ENCODE measurements at regions not wholly inside any gene's neighbourhood (a gene's known extent, or its start where the extent isn't known, plus 50 kb on each side); places are given as distances from the start of the nearest gene placed in this dataset.

DNA sequence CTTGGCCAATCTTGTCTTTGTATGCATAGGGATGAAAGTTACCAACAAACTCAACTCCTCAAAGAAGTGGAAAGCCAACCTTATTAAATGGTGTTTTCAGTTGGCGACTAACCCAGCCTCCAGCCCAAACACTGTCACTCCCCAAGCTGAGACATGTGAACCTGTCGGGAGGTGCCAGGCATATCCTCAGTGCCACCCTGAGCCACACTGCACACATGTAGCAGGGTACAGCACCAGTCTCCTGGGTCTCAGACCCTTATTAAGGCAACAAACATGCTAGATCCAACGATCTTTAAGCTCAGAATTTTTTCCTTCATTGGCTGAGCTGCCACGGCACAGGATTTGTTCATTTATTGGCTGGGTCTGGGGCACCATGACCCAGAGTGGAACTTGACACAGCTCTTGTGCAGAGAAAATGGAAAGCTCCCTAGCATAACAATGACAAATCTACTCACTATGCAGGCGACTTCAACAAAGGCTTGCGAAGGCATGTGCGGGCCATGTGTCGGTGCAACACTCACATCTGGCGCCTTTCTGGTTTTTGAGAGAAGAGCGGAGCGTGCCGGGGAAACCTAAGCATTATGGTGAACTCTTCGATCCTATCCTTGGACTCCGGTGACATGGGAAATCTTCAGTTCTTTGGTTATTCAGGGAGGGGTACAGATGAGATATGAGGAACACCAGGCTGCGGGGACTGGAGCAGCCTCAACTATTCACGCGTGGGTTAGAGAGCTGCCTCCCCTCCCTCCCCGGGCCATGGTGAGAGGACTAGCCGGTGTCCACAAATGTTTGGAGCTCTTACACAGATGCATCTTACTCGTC lies 190.1 kb downstream of the FAM43A start:
- H3K27ac ChIP-seq = no peak overlapping the region
- TF ChIP-seq CTCF (IDR thresholded peaks at IDR 0.05; ENCODE audit: low read depth, low read length, missing control alignments) = no peak
- H3K36me3 ChIP-seq (replicated peaks) = no peaks in the 10 kb centered on the region
- in situ Hi-C loops (cut with HindIII; ENCODE audit: low pct_ligation_motif_present, low sequenced_read_pairs) = no loop called here
- H3K27me3 ChIP-seq (replicated peaks) = no peaks in the 10 kb centered on the region
- DNase-seq = no peak
- no peak overlapping the region for H3K4me3 ChIP-seq (ENCODE audit: low read depth, low read length)

- no peak for TF ChIP-seq CTCF (IDR thresholded peaks at IDR 0.05; ENCODE audit: low read depth, low read length, missing control alignments)
- H3K27me3 ChIP-seq (replicated peaks) = no peaks in the 10 kb centered on the region
Observed at GRCh38 chr3:194876403-194877095, 190.9 kb downstream of the FAM43A start.

DNA sequence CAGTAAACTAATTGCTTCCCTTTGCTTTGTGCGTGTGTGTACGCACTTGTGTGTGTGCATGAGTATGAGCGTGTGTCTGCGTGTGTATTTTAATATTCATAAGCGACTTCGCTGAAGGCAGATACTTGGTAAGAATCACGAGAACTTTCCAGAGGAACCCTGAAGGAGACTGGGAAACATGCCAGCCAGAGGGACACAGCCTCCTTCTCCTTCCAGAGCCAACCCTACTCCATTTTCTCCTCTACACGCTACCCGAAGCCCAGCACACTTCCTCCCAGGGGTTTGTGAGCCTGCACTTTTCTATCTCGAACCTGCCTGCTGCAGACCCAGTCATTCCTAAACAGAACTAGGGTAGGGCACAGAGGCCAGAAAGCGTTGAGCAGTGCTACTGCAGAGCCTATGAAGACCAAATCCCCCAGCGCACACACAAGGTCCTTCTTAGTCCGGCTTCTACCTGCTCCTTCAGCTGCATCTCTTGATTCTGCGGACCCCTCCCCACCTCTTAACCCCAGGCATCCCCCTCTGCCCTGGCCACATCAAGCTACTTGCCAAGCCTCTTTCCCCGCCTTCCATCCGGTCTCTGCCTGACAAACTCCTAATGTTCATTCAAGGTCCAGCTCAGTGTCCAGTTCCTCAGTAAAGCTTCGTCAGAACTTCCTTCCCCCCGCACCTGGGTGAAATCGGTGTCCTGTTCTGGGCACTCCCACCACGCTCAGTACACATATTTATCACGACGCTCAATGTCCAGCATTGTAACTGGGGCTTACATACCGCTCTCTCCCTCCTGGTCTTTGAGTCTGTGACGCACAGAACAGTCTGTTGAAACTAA lies 191.8 kb downstream of the FAM43A start:
- no peak for DNase-seq
- Histone ChIP-seq H3K27ac (no peak overlapping the region), H3K4me3 (ENCODE audit: low read depth, low read length) (no peak overlapping the region), H3K27me3 (replicated peaks) (no peaks in the 10 kb centered on the region), H3K36me3 (replicated peaks) (no peaks in the 10 kb centered on the region)
- in situ Hi-C loops (cut with HindIII; ENCODE audit: low pct_ligation_motif_present, low sequenced_read_pairs) = no loop called here
- TF ChIP-seq CTCF (IDR thresholded peaks at IDR 0.05; ENCODE audit: low read depth, low read length, missing control alignments) = no peak

More at GRCh38 chr3:194876403-194877095, 190.9 kb downstream of the FAM43A start:
- DNase-seq = no peak
- H3K36me3 ChIP-seq (replicated peaks) = no peaks in the 10 kb centered on the region
- no peak overlapping the region for H3K4me3 ChIP-seq (ENCODE audit: low read depth, low read length)
- in situ Hi-C loops (cut with HindIII; ENCODE audit: low pct_ligation_motif_present, low sequenced_read_pairs) = no loop called here
- no peak overlapping the region for H3K27ac ChIP-seq

DNA sequence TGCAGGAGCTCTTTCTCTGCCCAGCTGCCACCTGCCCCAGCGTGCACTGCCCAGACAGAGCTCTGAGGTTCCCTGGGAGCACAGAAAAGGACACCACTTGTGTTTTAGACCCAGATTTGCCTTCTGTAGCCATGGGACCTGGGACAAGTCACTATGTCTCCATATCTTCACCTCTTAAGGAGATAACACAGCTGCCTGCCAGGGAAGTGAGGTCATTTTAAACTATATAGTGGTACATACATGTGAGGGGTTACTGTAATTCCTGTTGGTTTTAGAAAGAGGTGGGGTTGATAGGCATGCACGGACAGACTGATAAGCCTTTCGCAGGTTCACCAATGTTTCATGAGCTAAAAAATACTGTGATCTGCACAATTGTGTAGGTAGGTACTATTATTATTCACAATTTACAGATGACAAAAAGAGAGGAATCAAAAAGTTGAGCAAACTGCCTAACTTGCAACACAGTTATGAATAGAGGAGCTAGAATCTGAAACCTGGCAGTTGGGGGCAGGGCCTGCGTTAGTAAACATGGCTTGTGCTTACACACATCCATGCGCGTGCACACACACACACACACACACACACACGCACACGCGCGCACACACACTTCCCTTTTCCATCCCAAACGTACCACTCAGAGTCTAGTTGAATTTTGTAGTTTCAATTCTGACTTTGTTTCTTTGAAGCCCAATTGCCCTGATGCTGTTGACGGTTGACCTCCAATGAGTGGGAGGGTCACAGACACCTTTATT lies 193.6 kb downstream of the FAM43A start:
- in situ Hi-C loops (cut with HindIII; ENCODE audit: low pct_ligation_motif_present, low sequenced_read_pairs) = no loop called here
- Histone ChIP-seq H3K27ac (no peak overlapping the region), H3K4me3 (ENCODE audit: low read depth, low read length) (no peak overlapping the region), H3K36me3 (replicated peaks) (no peaks in the 10 kb centered on the region), H3K27me3 (replicated peaks) (no peaks in the 10 kb centered on the region)
- no peak for TF ChIP-seq CTCF (IDR thresholded peaks at IDR 0.05; ENCODE audit: low read depth, low read length, missing control alignments)
- DNase-seq = no peak
